ENCODE measurements at regions not wholly inside any gene's neighbourhood (a gene's known extent, or its start where the extent isn't known, plus 50 kb on each side); places are given as distances from the start of the nearest gene placed in this dataset.

DNA sequence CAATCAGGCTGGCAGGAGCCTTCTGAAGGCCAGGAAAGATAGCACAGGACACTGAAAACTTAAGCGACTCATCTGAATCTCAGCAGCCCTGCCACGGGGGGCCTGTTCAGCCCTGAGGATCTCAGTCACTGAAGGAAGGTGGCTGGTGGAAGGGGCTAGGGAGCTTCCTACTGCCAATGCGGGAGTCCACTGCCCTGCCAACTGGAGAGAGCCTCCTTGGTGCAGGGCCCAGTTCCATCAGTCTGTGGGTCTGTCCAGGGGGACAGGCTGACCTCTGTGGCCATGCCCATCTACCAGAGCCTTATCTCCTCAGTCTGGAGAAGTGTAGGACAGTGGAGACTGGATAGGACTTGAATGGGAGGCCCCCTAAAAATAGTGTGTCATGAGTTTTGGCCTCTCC lies 1851.6 kb downstream of the TP53TG3F start:
- TF ChIP-seq POLR2A (IDR thresholded peaks at IDR 0.05) = no peak
- TF ChIP-seq, protein P1, sequence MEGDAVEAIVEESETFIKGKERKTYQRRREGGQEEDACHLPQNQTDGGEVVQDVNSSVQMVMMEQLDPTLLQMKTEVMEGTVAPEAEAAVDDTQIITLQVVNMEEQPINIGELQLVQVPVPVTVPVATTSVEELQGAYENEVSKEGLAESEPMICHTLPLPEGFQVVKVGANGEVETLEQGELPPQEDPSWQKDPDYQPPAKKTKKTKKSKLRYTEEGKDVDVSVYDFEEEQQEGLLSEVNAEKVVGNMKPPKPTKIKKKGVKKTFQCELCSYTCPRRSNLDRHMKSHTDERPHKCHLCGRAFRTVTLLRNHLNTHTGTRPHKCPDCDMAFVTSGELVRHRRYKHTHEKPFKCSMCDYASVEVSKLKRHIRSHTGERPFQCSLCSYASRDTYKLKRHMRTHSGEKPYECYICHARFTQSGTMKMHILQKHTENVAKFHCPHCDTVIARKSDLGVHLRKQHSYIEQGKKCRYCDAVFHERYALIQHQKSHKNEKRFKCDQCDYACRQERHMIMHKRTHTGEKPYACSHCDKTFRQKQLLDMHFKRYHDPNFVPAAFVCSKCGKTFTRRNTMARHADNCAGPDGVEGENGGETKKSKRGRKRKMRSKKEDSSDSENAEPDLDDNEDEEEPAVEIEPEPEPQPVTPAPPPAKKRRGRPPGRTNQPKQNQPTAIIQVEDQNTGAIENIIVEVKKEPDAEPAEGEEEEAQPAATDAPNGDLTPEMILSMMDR (IDR thresholded peaks at IDR 0.05) = no peak
- TF ChIP-seq POLR2AphosphoS5 (IDR thresholded peaks at IDR 0.05) = no peak
- intact Hi-C loops (cut with DNase I) = no loop called here
- H3K4me1 ChIP-seq (replicated peaks) = no peaks in the 10 kb centered on the region
- DNase-seq (ENCODE audit: low spot score) = no peak
- H3K4me3 ChIP-seq = no peak overlapping the region
- H3K27me3 ChIP-seq (replicated peaks; ENCODE audit: insufficient read depth) = no peaks in the 10 kb centered on the region
- 91% methylated on average over 3 of the region's 3 CpGs for WGBS
- no peak overlapping the region for H3K27ac ChIP-seq
- no peaks in the 10 kb centered on the region for H3K9me3 ChIP-seq
- no peaks in the 10 kb centered on the region for H3K36me3 ChIP-seq

DNA sequence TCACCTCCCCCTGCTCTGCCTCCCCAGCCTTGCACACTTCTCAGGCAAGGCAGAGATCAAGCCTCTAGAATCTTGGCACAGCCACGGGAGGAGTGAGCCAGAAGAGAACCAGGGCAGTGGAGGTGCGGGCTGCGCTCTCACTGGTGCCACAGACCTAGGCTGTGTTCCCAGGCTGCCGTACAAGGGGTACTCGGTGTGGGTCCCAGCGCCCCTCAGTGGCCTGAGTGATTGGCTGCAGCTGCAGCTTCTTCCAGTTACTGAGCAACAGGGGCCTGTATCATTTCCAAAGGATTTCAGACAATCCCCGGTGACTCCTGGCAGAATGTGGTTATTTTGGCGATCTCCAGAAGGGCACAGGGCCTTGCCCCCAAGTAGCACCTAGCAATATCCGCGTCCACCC lies 1852.1 kb downstream of the TP53TG3F start:
- DNase-seq (ENCODE audit: low spot score) = no peak
- Histone ChIP-seq H3K27me3 (replicated peaks; ENCODE audit: insufficient read depth) (no peaks in the 10 kb centered on the region), H3K27ac (no peak overlapping the region), H3K36me3 (no peaks in the 10 kb centered on the region), H3K4me3 (no peak overlapping the region), H3K9me3 (no peaks in the 10 kb centered on the region), H3K4me1 (replicated peaks) (no peaks in the 10 kb centered on the region)
- TF ChIP-seq POLR2AphosphoS5 (IDR thresholded peaks at IDR 0.05) (no peak), POLR2A (IDR thresholded peaks at IDR 0.05) (no peak)
- TF ChIP-seq, protein P1 (IDR thresholded peaks at IDR 0.05) = no peak
- 66% methylated on average over 10 of the region's 10 CpGs for WGBS
- intact Hi-C loops (cut with DNase I) = no loop called here

DNA sequence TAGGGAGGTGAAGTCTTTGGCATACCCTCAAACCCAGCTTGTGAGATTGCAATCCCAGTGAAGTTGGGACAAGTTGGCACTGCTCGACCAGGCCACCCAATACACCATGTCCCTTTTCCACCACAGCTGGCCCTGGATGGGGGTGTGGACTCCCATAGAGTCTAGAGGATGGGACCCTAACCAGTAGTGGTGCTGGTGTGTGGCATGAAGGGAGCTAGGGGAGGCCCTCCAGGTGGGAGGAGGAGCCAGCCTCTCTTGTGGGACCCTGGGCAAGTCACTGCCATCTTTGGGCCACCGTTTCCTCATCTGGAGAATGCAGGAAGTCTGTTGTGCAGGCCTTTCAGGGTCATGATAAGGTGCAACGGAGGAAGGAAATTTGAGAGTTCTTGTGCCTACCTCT lies 1854.9 kb downstream of the TP53TG3F start:
- no peak overlapping the region for H3K4me3 ChIP-seq
- DNase-seq (ENCODE audit: low spot score) = no peak
- TF ChIP-seq, protein P1 (IDR thresholded peaks at IDR 0.05) = no peak
- TF ChIP-seq POLR2A (IDR thresholded peaks at IDR 0.05) (no peak), POLR2AphosphoS5 (IDR thresholded peaks at IDR 0.05) (no peak)
- H3K27ac ChIP-seq = no peak overlapping the region
- H3K9me3 ChIP-seq = no peaks in the 10 kb centered on the region
- no peaks in the 10 kb centered on the region for H3K27me3 ChIP-seq (replicated peaks; ENCODE audit: insufficient read depth)
- WGBS = 49% methylated on average over 3 of the region's 3 CpGs
- H3K4me1 ChIP-seq (replicated peaks) = no peaks in the 10 kb centered on the region
- H3K36me3 ChIP-seq = no peaks in the 10 kb centered on the region
- intact Hi-C loops (cut with DNase I) = no loop called here

DNA sequence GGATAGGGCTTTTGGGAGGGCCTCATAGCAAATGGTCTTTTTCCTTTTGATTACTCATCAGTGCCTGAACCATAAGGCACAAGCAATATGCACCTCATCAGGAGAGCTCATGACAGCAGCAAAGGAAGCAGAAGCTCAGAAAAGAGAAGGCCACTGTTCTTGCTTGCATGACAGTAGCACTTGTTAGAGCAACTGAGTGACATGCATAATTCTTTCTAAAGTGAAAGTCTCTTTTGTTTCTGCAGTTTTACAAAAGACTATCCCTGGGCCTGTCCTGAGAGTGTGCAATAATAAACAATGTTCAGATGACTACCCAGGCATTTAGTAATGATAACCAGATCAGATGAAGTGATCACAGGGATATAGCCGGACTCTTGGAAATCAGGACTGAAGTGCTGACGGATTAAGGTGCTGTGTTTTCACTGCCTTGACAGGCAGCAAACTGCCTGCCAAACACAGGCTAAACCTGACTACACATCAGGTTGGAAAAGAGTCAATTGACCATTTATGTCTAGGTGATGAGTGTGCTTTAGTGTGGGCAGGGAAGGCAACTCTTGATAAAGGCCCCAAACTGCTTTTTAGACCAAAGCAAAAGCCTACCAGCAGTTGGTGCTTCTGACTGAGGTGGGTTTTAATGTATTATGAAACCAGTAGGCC lies 1860.3 kb downstream of the TP53TG3F start:
- Histone ChIP-seq H3K9me3 (no peaks in the 10 kb centered on the region), H3K36me3 (no peaks in the 10 kb centered on the region), H3K27ac (no peak overlapping the region), H3K27me3 (replicated peaks; ENCODE audit: insufficient read depth) (no peaks in the 10 kb centered on the region), H3K4me3 (no peak overlapping the region), H3K4me1 (replicated peaks) (no peaks in the 10 kb centered on the region)
- DNase-seq (ENCODE audit: low spot score) = no peak
- intact Hi-C loops (cut with DNase I) = no loop called here
- WGBS = 59% methylated on average over 2 of the region's 2 CpGs
- TF ChIP-seq POLR2A (IDR thresholded peaks at IDR 0.05) (no peak), POLR2AphosphoS5 (IDR thresholded peaks at IDR 0.05) (no peak)
- TF ChIP-seq, protein P1 (IDR thresholded peaks at IDR 0.05) = no peak

DNA sequence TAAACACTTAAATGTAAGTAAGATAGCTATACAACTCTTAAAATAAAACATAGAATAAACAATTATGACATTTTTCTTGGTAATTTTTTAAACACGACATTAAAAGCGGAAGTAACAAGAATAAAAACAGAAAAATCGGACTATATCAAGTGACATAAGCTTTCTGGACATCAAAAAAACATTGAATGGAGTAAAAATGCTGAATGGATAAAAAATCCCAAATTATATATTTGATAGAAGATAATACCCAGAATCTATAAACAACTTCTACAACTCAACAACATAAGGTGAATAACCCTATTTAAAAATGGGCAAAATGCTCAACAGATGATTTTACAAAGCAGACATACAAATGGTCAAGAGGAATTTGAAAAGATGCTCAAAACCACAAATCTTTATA lies 1866.5 kb downstream of the TP53TG3F start:
- WGBS = 62% methylated on average over 3 of the region's 3 CpGs
- Histone ChIP-seq H3K4me3 (no peak overlapping the region), H3K9me3 (no peaks in the 10 kb centered on the region), H3K36me3 (no peaks in the 10 kb centered on the region), H3K27me3 (replicated peaks; ENCODE audit: insufficient read depth) (no peaks in the 10 kb centered on the region), H3K27ac (no peak overlapping the region), H3K4me1 (replicated peaks) (no peaks in the 10 kb centered on the region)
- TF ChIP-seq POLR2A (IDR thresholded peaks at IDR 0.05) (no peak), POLR2AphosphoS5 (IDR thresholded peaks at IDR 0.05) (no peak)
- TF ChIP-seq, protein P1 (IDR thresholded peaks at IDR 0.05) = no peak
- DNase-seq (ENCODE audit: low spot score) = no peak
- intact Hi-C loops (cut with DNase I) = no loop called here

Data from prostate gland (tissue), 2 donors.